Activated CD4-positive, alpha-beta T cell treated with anti-CD3 and anti-CD28 coated beads, Interleukin-2, Interleukin-6, amounts not matched to agents 100 ng/mL and 50 ng/mL, durations not matched to agents 16 hours and 8 hours (primary cell): ENCODE measurements at regions not wholly inside any gene's neighbourhood (a gene's known extent, or its start where the extent isn't known, plus 50 kb on each side); places are given as distances from the start of the nearest gene placed in this dataset.

Source experiments
- DNase-seq: peaks from one replicate; pipeline ENCODE4 v3.0.0-alpha.2; 2020

- no peak for DNase-seq
Measured at GRCh38 chr15:70195587-70196305, 98.0 kb upstream of the TLE3 start.

- DNase-seq, result no peak
Measured at GRCh38 chr15:70195171-70195570, 97.5 kb upstream of the TLE3 start.

DNA sequence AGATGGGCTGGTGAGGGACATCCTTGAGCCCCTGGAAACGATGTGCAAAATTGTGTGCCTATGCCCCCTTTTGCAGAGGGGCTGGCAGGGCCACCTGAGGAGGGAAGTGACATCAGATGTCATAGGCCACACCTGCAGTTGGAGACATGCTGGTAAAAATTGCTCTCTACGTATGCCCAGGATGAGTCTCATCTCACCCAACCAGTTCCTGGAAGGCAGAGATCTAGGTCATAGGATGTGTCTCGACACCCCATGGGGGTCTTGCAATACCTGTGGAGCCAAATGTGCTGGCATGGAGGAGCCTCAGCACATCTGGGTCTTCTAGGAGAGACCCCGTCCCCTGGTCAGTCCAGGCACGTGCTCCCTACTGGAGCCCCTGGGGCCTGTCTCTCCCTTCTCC is 96.5 kb upstream of the TLE3 start:
- no peak for DNase-seq

GRCh38 chr15:70193734-70194133 is 96.0 kb upstream of the TLE3 start:
- DNase-seq, result no peak

- DNase-seq, result no peak
Measured at GRCh38 chr15:70192490-70192889, 94.8 kb upstream of the TLE3 start.

GRCh38 chr15:70192041-70192440 is 94.3 kb upstream of the TLE3 start:
- DNase-seq, result no peak

GRCh38 chr15:70190965-70191364 is 93.2 kb upstream of the TLE3 start:
- DNase-seq, result no peak

DNA sequence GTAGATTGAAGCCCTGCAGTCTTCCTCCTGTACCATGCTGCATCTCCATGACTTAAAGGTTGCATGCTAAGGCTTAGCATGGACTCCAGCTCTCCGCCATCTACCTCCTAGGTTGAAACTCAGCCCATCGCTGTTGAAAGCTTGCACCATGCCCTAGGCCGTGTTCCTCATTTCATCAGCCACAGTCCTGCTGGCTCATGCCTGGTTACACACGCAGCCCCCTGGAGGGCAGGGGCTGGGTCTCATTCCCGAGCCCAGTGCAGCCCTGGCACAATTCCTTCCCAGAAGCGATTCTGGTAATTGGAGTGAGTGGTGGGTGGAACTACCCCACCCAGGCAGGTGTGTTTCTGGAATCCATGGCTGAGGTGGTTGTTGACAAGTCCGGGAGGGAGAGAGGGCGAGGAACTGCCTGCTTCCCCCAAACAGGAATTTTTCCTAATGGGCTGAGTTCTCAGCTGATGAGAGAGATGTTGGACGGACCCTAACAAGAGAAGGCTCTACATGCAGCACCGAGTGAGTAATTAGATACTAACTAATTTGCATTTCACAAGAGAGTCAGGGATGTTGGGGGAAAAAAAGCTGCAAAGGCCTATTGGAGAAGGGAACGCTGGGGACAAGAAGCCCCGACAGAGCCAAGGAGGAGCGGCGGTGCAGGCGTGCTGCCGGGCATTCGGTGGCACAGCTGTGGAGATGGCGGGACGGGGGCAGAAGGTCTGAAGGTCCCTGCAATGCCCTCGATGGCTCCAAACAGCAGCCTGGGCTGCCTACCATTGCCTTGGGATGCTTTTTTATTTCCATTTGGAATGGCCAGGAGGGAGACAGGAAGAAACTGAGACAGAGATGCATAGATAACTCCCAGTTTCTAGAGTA is 92.3 kb upstream of the TLE3 start:
- DNase-seq, result no peak

DNA sequence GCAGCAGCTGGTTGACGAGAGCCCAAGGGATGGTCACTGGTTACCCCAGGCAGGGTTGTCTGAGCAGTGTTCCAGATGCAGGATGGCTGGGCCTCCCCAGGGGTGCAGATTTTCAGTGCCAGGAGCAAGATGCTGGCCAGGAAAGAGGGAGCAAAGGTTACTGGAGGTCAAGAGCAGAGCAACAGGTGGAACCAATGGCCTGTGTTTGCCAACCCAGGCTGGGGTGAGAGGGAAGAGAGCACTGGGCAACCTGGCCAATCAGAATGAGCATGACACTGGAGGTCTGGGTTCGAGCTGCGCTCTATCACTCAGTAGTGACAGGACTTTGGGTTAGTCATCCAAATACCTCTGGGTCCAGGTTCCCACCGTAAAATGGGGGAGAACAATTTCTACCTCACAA is 90.6 kb upstream of the TLE3 start:
- no peak for DNase-seq

DNA sequence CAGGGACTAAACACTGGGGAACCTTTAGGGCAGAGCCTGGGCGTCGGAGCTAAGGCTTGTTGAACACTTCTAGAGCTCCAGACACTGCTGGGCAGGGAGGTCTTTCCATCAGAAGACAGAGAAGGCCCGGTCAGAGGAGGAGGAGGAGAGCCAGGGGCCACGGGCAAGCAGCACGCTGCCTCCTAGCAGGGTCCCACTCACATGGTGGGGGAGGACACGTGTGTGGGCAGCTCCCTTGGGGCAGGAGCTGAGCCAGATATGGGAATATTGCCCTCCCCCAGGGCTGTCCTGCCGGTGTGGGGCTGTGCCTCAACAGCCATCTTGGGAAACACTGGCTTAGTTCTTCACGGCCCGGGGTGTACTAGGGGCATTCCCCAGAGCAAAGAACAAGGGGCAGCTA is 89.6 kb upstream of the TLE3 start:
- DNase-seq, result no peak

- no peak for DNase-seq
Measured at GRCh38 chr15:70186152-70186551, 88.4 kb upstream of the TLE3 start.

- DNase-seq, result no peak
Measured at GRCh38 chr15:70185251-70185711, 87.6 kb upstream of the TLE3 start.

GRCh38 chr15:70182858-70183695 is 85.4 kb upstream of the TLE3 start:
- DNase-seq, result no peak

GRCh38 chr15:70181626-70182255 is 84.0 kb upstream of the TLE3 start:
- no peak for DNase-seq

DNA sequence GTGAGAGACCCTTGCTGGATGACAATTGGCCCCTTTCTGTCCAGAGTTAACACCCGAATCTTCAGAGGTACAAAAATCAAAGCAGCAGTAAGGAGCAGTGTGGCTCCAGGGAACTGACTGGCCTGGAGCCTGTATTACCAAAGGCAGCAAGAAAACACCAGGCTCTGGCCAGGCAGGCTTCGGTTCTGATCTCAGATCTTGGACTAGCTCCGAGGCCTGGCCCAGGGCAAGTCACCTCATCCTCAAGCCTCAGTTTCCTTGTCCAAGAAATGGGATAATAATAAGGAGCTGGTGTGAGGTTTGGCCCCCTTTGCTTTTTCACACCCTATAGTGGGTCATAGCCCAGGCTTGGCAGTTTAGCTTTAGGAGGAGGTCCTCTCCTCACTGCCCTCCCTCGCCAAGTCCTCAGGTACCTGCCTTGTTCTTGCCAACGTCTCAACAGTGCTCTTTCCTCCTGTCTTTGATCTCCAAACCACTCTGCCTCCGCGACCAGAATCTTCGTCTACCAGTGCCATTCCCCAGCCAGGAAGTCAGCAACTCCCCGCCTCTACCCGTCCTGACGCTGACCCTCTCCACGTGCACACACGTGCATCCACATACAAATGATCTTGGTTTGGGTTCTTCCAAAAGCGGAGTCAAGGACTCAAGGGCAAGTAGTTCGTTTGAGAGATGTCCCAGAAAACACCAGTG is 82.6 kb upstream of the TLE3 start:
- DNase-seq, result no peak

DNA sequence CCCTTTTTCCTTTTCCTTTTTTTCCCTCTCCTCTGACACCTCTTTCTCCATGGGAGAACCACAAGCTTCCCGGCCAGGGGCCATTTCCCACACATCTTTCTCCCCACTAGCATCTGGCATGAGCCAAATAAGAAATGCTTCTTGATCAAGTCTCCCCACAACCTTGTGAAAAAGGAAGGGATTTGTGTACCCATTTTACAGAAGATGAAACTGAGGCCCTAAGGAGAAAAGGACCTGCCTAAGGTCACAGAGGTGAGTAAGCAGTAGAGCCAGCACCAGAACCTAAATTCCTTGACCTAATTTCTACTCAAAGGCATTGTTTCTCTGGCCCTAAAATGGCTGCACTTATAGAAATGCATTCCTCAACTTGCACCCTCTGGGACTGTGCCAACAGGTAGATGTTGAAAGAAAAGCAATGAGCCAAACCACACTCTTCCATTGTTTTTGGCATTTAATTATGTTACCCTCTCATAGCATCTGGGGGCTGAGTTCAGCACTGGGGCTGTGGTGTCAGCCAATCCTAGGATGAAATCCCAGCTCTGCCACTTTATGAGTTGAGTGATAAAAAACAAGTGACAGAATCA is 81.7 kb upstream of the TLE3 start:
- no peak for DNase-seq

GRCh38 chr15:70178335-70179084 is 80.8 kb upstream of the TLE3 start:
- no peak for DNase-seq

- no peak for DNase-seq
Measured at GRCh38 chr15:70172566-70173225, 75.0 kb upstream of the TLE3 start.

DNA sequence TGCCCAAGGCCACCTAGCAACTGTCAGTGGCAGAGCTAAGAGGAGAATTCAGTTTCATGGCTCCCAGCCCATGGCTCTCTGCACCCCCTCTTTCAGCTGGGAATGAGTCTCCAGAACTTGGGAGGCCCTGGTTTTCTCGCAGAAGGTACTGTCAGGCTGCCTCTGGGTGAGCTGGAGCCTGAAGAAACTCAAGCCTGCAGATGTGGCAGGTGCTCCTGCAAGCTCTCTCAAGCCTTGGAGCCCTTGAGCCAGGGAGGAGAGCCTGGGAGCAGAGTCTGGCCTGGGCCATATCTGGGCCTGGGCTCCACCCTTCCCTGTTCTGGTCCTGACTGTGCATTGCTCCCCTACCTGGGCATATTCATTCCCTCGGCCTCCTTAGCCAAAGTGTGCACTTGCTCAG is 74.4 kb upstream of the TLE3 start:
- DNase-seq, result no peak

GRCh38 chr15:70171256-70171886 is 73.7 kb upstream of the TLE3 start:
- DNase-seq, result no peak
